K562 (cell line): ENCODE measurements at regions not wholly inside any gene's neighbourhood (a gene's known extent, or its start where the extent isn't known, plus 50 kb on each side); places are given as distances from the start of the nearest gene placed in this dataset.

Experiments used
- ATAC-seq: fragments of 200-7000 bp; cut with Tn5 transposase; 3 replicates; pipeline ENCODE4 v1.9.1; 2020; ENCODE audit warnings: moderate library complexity
- BruUV-seq: library from RNA; stranded (reverse); fragments of 400-500 nt; replicated peaks from 2 replicates; lab custom pipeline; 2021; lab: Mats Ljungman, UMichigan
- CTCF ChIA-PET: fragments of 300-600 bp; formaldehyde crosslinking; extraction: SDS; loops from one replicate; lab custom pipeline; 2021; ENCODE audit warnings: low intra/inter-chr PET ratio; lab: Yijun Ruan, JAX
- POLR2A ChIA-PET: fragments of 300-600, 350-650 bp; sonication (Branson Sonifier 250); formaldehyde crosslinking; extraction: SDS; loops from one replicate; lab custom pipeline; 2021; ENCODE audit warnings: antibody characterized with exemption, inconsistent platforms; lab: Yijun Ruan, JAX
- DNase-seq, 4 experiments: peaks; one replicate each; pipeline versions ENCODE4 v3.0.0 to v3.0.0-alpha.2; 2011 to 2018; ENCODE audit warnings: low spot score in 3 of 4, mixed read lengths in 3 of 4; ENCODE audit errors: extremely low read depth in 1 of 4
- FAIRE-seq: peaks from 2 replicates; lab custom pipeline; 2011; peaks lifted over from hg19 to GRCh38; lab: Jason Lieb, UNC
- H2AFZ ChIP-seq: 2 replicates; pipeline ENCODE4 v1.6.0; 2011; ENCODE audit warnings: low read depth, low read length, control low read depth, inconsistent platforms
- H3K27ac ChIP-seq: fragments of 200-600 bp; 3 replicates; pipeline ENCODE4 v1.8.0; 2011; ENCODE audit warnings: low read depth, mild to moderate bottlenecking, control low read depth, inconsistent platforms, low read length, moderate library complexity, mixed read lengths; ENCODE audit errors: extremely low read depth
- H3K27me3 ChIP-seq, 2 experiments: fragments of 300-600 bp in 1 of 2; 2 replicates in 1 of 2; 3 replicates in 1 of 2; pipeline versions ENCODE4 v1.6.0 to v1.8.0; 2011; ENCODE audit warnings: inconsistent platforms in 2 of 2, low read length in 2 of 2, mild to moderate bottlenecking in 1 of 2, mixed read lengths in 1 of 2, moderate library complexity in 1 of 2; ENCODE audit not compliant: control insufficient read depth in 2 of 2, insufficient read depth in 2 of 2
- H3K36me3 ChIP-seq: fragments of 300-600 bp; 3 replicates; pipeline ENCODE4 v1.8.0; 2011; ENCODE audit warnings: mild to moderate bottlenecking, low read length, inconsistent platforms; ENCODE audit not compliant: control insufficient read depth, insufficient read depth
- H3K4me1 ChIP-seq, 2 experiments: fragments of 200-600 bp in 1 of 2; replicated peaks in 1 of 2; 2 replicates in 1 of 2; 3 replicates in 1 of 2; pipeline versions ENCODE4 v1.5.1 to v1.8.0; 2011; ENCODE audit warnings: inconsistent platforms in 2 of 2, low read length in 2 of 2, mild to moderate bottlenecking in 1 of 2, mixed read lengths in 1 of 2, moderate library complexity in 1 of 2; ENCODE audit not compliant: control insufficient read depth in 2 of 2, insufficient read depth in 2 of 2
- H3K4me2 ChIP-seq: 2 replicates; pipeline ENCODE4 v1.6.1; 2011; ENCODE audit warnings: low read length, control low read depth, inconsistent platforms, mixed read lengths; ENCODE audit not compliant: insufficient read depth
- H3K4me3 ChIP-seq: fragments of 200-600 bp; sonication (generic), shearing (Covaris generic); 2 replicates; pipeline ENCODE4 v1.5.1; 2016; ENCODE audit warnings: control low read depth, inconsistent platforms
- H3K79me2 ChIP-seq: fragments of 200-600 bp; 3 replicates; pipeline ENCODE4 v1.8.0; 2011; ENCODE audit warnings: low read length, inconsistent platforms; ENCODE audit not compliant: control insufficient read depth, insufficient read depth
- H3K9ac ChIP-seq, 2 experiments: 2 replicates each; pipeline versions ENCODE4 v1.6.0 to v1.6.1; 2011; ENCODE audit warnings: low read depth in 2 of 2, low read length in 2 of 2, control low read depth in 1 of 2, inconsistent platforms in 1 of 2, mild to moderate bottlenecking in 1 of 2, mixed read lengths in 1 of 2; ENCODE audit not compliant: insufficient read depth in 1 of 2
- H3K9me1 ChIP-seq: one replicate; pipeline ENCODE4 v1.6.0; 2011; ENCODE audit warnings: inconsistent platforms, mild to moderate bottlenecking, low read length, moderate library complexity; ENCODE audit not compliant: control insufficient read depth, insufficient read depth
- H3K9me3 ChIP-seq: replicated peaks from 2 replicates; pipeline ENCODE4 v1.5.1; 2011; ENCODE audit warnings: low read depth, low read length, inconsistent platforms; ENCODE audit not compliant: control insufficient read depth, insufficient read depth
- H4K20me1 ChIP-seq: replicated peaks from 2 replicates; pipeline ENCODE4 v1.6.1; 2011; ENCODE audit warnings: low read length, inconsistent platforms, mixed read lengths; ENCODE audit not compliant: control insufficient read depth, insufficient read depth
- CBFA2T3 ChIP-seq: fragments of 450-650 bp; IDR thresholded peaks from 2 replicates; pipeline ENCODE4 v1.6.1; 2017
- E2F3 ChIP-seq: fragments of 250-450 bp; sonication (Bioruptor Pico); IDR thresholded peaks from 2 replicates; pipeline ENCODE4 v1.4.0; 2020; ENCODE audit warnings: mild to moderate bottlenecking
- EHMT2 ChIP-seq: fragments of 450-650 bp; IDR thresholded peaks from 2 replicates; pipeline ENCODE4 v1.6.1; 2018; ENCODE audit warnings: antibody characterized with exemption
- MAZ ChIP-seq, 2 experiments: fragments of 450-650 bp in 1 of 2; sonication (generic) in 1 of 2; formaldehyde crosslinking; IDR thresholded peaks in 1 of 2; conservative IDR thresholded peaks in 1 of 2; 2 replicates each; pipeline versions ENCODE4 v1.4.0 to v1.5.0; 2020; ENCODE audit warnings: mild to moderate bottlenecking in 1 of 2, missing genetic modification reagents in 1 of 2
- NFIC ChIP-seq: fragments of 450-650 bp; IDR thresholded peaks from 2 replicates; pipeline ENCODE4 v1.6.1; 2017; ENCODE audit warnings: mild to moderate bottlenecking, inconsistent platforms
- NFYB ChIP-seq: IDR thresholded peaks from 2 replicates; pipeline ENCODE4 v1.6.1; 2011; ENCODE audit warnings: mild to moderate bottlenecking, moderate library complexity; ENCODE audit not compliant: insufficient read length; ENCODE audit errors: extremely low read depth
- PHF20 ChIP-seq: fragments of 450-650 bp; IDR thresholded peaks from 2 replicates; pipeline ENCODE4 v1.6.1; 2018; ENCODE audit not compliant: partially characterized antibody
- RBM34 ChIP-seq: fragments of 200-400 bp; formaldehyde crosslinking; IDR thresholded peaks from 2 replicates; pipeline ENCODE4 v1.6.1; 2018; ENCODE audit warnings: low read length, borderline replicate concordance; ENCODE audit not compliant: insufficient read depth
- SMARCE1 ChIP-seq: fragments of 450-650 bp; IDR thresholded peaks from 2 replicates; pipeline ENCODE4 v1.7.1; 2016; ENCODE audit warnings: mild to moderate bottlenecking
- STAT5A ChIP-seq: IDR thresholded peaks from 2 replicates; pipeline ENCODE4 v1.6.1; 2012; ENCODE audit warnings: low read length, inconsistent platforms, borderline replicate concordance
- XRCC5 ChIP-seq: fragments of 200-400 bp; formaldehyde crosslinking; IDR thresholded peaks from 2 replicates; pipeline ENCODE4 v1.6.1; 2017; ENCODE audit warnings: low read depth, mild to moderate bottlenecking, low read length
- ZNF143 ChIP-seq: sonication (generic); formaldehyde crosslinking; IDR thresholded peaks from 2 replicates; pipeline ENCODE4 v1.9.0; 2022; ENCODE audit warnings: mild to moderate bottlenecking, missing genetic modification reagents
- ZNF239 ChIP-seq: fragments of 250-450 bp; sonication (Bioruptor Pico); IDR thresholded peaks from 2 replicates; pipeline ENCODE4 v1.4.0; 2020; ENCODE audit warnings: mild to moderate bottlenecking
- WGBS: fragments of 100-300 bp; shearing (Covaris generic); methylation state at CpG from one replicate; pipeline ENCODE4 v1.1.6; 2016; ENCODE audit warnings: low coverage, mixed read lengths; ENCODE audit not compliant: insufficient coverage; ENCODE audit errors: missing lambda C conversion rate; 5-methylcytosine and 5-hydroxymethylcytosine counted together
- in situ Hi-C: fragments of 300-500 bp; cut with MboI; formaldehyde crosslinking; loops from 4 replicates; pipeline ENCODE4 v1.15.0; 2018; ENCODE audit warnings: inconsistent platforms, mixed read lengths
- intact Hi-C: fragments of 100-400 bp; cut with micrococcal nuclease; formaldehyde crosslinking; loops from 2 replicates; pipeline ENCODE4 v1.14.2; 2022
- TF ChIP-seq, protein P1 (sequence below): IDR thresholded peaks from 2 replicates; pipeline ENCODE4 v1.6.1; 2014; ENCODE audit warnings: antibody characterized with exemption

GRCh38 chr14:49287004-49287403 lies 299.2 kb downstream of the RPS29 start:
- intact Hi-C loops = no loop called here
- H3K9me3 ChIP-seq = no peaks in the 10 kb centered on the region
- in situ Hi-C loops = no loop called here
- BruUV-seq = no TSS peak
- H3K79me2 ChIP-seq = no peaks in the 10 kb centered on the region
- H4K20me1 ChIP-seq = no peaks in the 10 kb centered on the region
- H3K4me2 ChIP-seq = no peak overlapping the region
- DNase-seq (no peak), ATAC-seq (no peak), FAIRE-seq (no peak)
- WGBS = 1% methylated on average over 5 of the region's 5 CpGs
- H3K4me1 ChIP-seq = no peaks in the 10 kb centered on the region
- no peak overlapping the region for H2AFZ ChIP-seq
- no peaks in the 10 kb centered on the region for H3K9me1 ChIP-seq
- H3K27ac ChIP-seq = no peak overlapping the region
- H3K9ac ChIP-seq = no peak overlapping the region
- H3K27me3 ChIP-seq = no peaks in the 10 kb centered on the region
- no peaks in the 10 kb centered on the region for H3K36me3 ChIP-seq
- TF ChIP-seq NFYB (no peak), ZNF239 (CRISPR knock-in tag) (no peak), XRCC5 (no peak), PHF20 (no peak), RBM34 (no peak), STAT5A (no peak), ZNF143 (CRISPR knock-in tag) (no peak), E2F3 (no peak), SMARCE1 (no peak), NFIC (no peak), MAZ (CRISPR knock-in tag; conservative IDR thresholded peaks at IDR 0.05 in 1 of 2, IDR thresholded peaks at IDR 0.05 in 1 of 2) (no peak), EHMT2 (no peak), CBFA2T3 (no peak)
- TF ChIP-seq, protein P1, sequence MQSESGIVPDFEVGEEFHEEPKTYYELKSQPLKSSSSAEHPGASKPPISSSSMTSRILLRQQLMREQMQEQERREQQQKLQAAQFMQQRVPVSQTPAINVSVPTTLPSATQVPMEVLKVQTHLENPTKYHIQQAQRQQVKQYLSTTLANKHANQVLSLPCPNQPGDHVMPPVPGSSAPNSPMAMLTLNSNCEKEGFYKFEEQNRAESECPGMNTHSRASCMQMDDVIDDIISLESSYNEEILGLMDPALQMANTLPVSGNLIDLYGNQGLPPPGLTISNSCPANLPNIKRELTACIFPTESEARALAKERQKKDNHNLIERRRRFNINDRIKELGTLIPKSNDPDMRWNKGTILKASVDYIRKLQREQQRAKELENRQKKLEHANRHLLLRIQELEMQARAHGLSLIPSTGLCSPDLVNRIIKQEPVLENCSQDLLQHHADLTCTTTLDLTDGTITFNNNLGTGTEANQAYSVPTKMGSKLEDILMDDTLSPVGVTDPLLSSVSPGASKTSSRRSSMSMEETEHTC = no peak
- H3K4me3 ChIP-seq = no peak overlapping the region
- ChIA-PET CTCF (no interaction called here), POLR2A (no interaction called here)
